Uterus (tissue), 3 donors: ENCODE measurements at regions not wholly inside any gene's neighbourhood (a gene's known extent, or its start where the extent isn't known, plus 50 kb on each side); places are given as distances from the start of the nearest gene placed in this dataset.

Experiments
- DNase-seq, 2 donors: peaks; one replicate each; pipeline ENCODE4 v3.0.0-alpha.2; 2019 to 2020
- H3K27ac ChIP-seq, 2 donors: fragments of 200-600 bp; sonication (generic); 1 replicate in 1 of 2; 2 replicates in 1 of 2; pipeline ENCODE4 v1.5.1; 2016 to 2018
- H3K27me3 ChIP-seq, 2 donors: fragments of 200-600 bp; sonication (generic); one replicate each; pipeline ENCODE4 v1.5.1; 2018 to 2019; ENCODE audit warnings: control low read depth in 1 of 2
- H3K36me3 ChIP-seq, 2 donors: fragments of 200-600 bp; sonication (generic); one replicate each; pipeline ENCODE4 v1.5.1; 2019; ENCODE audit warnings: control low read depth in 1 of 2
- H3K4me1 ChIP-seq, 2 donors: fragments of 200-600 bp; sonication (generic); one replicate each; pipeline ENCODE4 v1.5.1; 2018 to 2019; ENCODE audit warnings: control low read depth in 1 of 2
- H3K4me3 ChIP-seq, 2 donors: fragments of 200-600 bp; sonication (generic); 1 replicate in 1 of 2; 2 replicates in 1 of 2; pipeline ENCODE4 v1.5.1; 2018 to 2019; ENCODE audit warnings: mild to moderate bottlenecking in 1 of 2
- H3K9me3 ChIP-seq, 2 donors: fragments of 200-600 bp; sonication (generic); one replicate each; pipeline ENCODE4 v1.5.1; 2019; ENCODE audit warnings: control low read depth in 1 of 2
- POLR2A ChIP-seq, 2 donors: fragments of 450-650 bp; IDR thresholded peaks; one replicate each; pipeline ENCODE4 v1.6.1; 2016; ENCODE audit warnings: antibody characterized with exemption in 2 of 2, mild to moderate bottlenecking in 1 of 2, moderate library complexity in 1 of 2
- intact Hi-C: fragments of 100-400 bp; cut with DNase I; formaldehyde crosslinking; loops from one replicate; pipeline ENCODE4 v1.15.1; 2023; ENCODE audit warnings: low total_unique reads
- TF ChIP-seq, protein P1 (sequence below), 4 experiments: fragments of 200-600 bp in 2 of 4; fragments of 450-650 bp in 2 of 4; sonication (generic) in 2 of 4; IDR thresholded peaks; one replicate each; pipeline ENCODE4 v1.5.1; 2016 to 2019; ENCODE audit warnings: antibody characterized with exemption in 4 of 4, mild to moderate bottlenecking in 2 of 4, moderate library complexity in 1 of 4
- donor health status: DM: yes; HTN: yes; CAD: no.

DNA sequence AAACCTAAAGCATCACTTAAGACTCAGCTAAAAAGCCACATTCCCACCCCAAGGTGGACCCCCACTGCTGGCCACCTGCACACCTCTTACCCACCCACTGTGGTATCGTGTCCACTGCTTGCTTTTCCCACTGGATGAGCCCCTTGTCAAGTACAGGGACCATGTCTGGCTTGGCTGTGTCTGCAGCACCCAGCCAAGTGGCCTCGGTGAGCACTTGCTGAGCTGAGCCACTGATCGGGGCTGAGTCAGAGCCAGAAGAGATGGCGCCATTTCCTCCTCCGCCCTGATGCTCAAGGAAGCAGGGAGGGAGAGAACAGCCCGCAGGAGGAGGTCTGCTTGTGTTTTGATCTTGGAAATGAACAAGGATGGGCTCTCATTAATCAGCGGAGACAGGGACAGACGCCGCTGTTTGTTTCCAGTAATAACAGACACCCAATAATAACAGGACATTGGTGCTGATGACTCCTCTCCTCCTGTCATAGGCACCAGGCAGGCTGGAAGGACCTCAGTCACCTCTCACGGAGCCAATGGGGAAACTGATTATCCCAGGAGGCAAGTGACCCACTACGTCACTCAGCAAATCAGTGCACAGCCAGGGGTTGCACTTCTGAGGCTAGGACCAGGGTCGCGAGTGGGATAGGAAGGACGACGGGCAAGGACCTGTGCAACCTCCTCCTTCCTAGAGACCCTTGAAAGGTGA, 85.2 kb upstream of the RTL6 start:
- peak; percentile 7 for DNase-seq
- H3K9me3 ChIP-seq, result no peaks in the 10 kb centered on the region
- intact Hi-C loops, result no loop called here
- H3K4me1 ChIP-seq, result no peaks in the 10 kb centered on the region
- no peak overlapping the region for H3K4me3 ChIP-seq
- TF ChIP-seq POLR2A (IDR thresholded peaks at IDR 0.05), result no peak
- TF ChIP-seq, protein P1, sequence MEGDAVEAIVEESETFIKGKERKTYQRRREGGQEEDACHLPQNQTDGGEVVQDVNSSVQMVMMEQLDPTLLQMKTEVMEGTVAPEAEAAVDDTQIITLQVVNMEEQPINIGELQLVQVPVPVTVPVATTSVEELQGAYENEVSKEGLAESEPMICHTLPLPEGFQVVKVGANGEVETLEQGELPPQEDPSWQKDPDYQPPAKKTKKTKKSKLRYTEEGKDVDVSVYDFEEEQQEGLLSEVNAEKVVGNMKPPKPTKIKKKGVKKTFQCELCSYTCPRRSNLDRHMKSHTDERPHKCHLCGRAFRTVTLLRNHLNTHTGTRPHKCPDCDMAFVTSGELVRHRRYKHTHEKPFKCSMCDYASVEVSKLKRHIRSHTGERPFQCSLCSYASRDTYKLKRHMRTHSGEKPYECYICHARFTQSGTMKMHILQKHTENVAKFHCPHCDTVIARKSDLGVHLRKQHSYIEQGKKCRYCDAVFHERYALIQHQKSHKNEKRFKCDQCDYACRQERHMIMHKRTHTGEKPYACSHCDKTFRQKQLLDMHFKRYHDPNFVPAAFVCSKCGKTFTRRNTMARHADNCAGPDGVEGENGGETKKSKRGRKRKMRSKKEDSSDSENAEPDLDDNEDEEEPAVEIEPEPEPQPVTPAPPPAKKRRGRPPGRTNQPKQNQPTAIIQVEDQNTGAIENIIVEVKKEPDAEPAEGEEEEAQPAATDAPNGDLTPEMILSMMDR (IDR thresholded peaks at IDR 0.05), result no peak
- H3K27ac ChIP-seq, result no peak overlapping the region
- no peaks in the 10 kb centered on the region for H3K27me3 ChIP-seq
- H3K36me3 ChIP-seq, result no peaks in the 10 kb centered on the region

DNA sequence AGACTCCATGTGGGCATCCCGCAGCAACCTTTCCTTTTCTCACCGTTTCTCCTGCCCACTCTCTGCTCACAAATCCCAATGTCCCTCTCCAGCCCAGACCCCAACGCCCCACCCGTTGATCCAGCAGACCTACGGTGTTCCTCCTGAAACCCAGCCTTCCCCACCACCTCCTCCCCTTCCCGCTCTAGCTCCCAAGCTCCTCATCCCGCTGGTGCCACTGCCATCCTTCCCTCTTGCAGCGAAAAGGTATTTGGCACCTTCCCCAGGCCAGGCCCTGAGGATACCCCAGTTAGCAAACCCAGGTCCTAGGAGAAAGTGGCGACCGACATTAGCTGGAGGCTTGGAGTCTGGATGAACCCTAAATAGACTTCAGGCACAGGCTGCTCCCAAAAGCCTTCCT, 84.0 kb upstream of the RTL6 start:
- no peaks in the 10 kb centered on the region for H3K36me3 ChIP-seq
- H3K27me3 ChIP-seq, result no peaks in the 10 kb centered on the region
- H3K27ac ChIP-seq, result no peak overlapping the region
- no peaks in the 10 kb centered on the region for H3K4me1 ChIP-seq
- intact Hi-C loops, result no loop called here
- DNase-seq, result peak; percentile 3 to 4
- TF ChIP-seq, protein P1 (IDR thresholded peaks at IDR 0.05), result no peak
- TF ChIP-seq POLR2A (IDR thresholded peaks at IDR 0.05), result no peak
- H3K4me3 ChIP-seq, result no peak overlapping the region
- H3K9me3 ChIP-seq, result no peaks in the 10 kb centered on the region

DNA sequence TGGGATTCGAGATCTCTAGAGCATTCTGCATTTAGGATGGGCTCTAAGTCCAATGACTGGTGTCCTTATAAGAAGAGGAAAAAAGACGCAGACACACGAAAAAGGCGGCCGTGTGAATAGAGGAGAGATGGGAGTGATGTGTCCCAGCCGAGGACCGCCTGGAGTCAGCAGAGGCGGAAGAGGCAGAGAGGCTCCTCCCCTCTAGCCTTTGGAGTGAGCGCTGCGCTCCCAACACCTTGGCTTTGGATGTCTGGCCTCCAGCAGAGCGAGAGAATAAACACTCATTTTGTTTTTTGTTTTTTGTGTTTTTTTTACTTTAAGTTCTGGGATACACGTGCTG, 83.0 kb upstream of the RTL6 start:
- Histone ChIP-seq H3K36me3 (no peaks in the 10 kb centered on the region), H3K9me3 (no peaks in the 10 kb centered on the region), H3K27ac (no peak overlapping the region), H3K4me3 (no peak overlapping the region), H3K27me3 (no peaks in the 10 kb centered on the region), H3K4me1 (no peaks in the 10 kb centered on the region)
- TF ChIP-seq, protein P1 (IDR thresholded peaks at IDR 0.05), result no peak
- no peak for TF ChIP-seq POLR2A (IDR thresholded peaks at IDR 0.05)
- no peak for DNase-seq
- intact Hi-C loops, result no loop called here

DNA sequence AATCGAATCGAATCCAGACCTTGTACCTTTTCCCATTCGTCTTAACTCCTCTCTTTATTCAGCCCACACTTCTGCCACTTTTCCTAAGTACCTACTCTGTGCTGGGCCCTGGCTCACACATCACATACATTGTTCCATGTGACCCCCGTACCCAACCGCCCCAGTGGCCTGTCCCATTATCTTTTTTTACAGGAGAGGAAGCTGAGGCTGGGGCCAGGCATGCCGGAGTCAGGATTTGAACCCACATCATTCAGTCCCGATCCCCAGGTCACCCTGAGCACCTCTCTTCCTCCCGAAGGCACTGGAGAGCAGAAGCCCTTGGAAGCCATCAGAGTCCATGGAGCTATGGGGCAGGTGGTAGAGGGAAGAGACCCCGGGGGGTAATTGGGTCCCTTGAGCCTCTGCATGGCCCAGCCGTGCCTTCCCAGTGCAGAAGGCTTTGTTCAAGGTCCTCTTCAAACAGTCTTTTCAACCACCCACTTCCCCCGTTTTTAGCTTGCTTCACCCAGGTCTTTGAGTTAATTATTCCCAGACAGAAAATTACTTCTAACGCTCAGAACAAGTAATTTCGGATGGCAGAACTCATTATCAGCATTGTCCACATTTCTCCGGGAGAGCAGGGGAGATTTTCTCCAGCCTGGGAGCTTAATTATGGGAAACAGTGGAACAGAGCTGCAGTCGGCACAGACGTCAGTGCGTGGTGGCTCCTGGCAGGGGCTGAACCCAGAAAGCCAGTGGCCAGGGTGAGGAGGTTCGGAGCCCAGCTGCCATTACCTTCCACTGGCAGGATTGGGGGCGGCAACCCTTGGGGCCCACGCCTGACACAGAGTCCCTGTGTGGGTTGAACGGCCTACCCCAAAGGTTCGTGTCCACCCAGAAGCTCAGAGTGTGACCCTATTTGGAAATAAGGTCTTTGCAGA, 82.4 kb upstream of the RTL6 start:
- no peak overlapping the region for H3K4me3 ChIP-seq
- no peak overlapping the region for H3K27ac ChIP-seq
- intact Hi-C loops, result no loop called here
- no peaks in the 10 kb centered on the region for H3K4me1 ChIP-seq
- DNase-seq, result no peak
- no peaks in the 10 kb centered on the region for H3K9me3 ChIP-seq
- TF ChIP-seq POLR2A (IDR thresholded peaks at IDR 0.05), result no peak
- TF ChIP-seq, protein P1 (IDR thresholded peaks at IDR 0.05), result no peak
- no peaks in the 10 kb centered on the region for H3K27me3 ChIP-seq
- H3K36me3 ChIP-seq, result no peaks in the 10 kb centered on the region
